CD4-positive, alpha-beta T cell treated with Interleukin-6 at 100 ng/mL for 8 hours (primary cell): ENCODE measurements at regions not wholly inside any gene's neighbourhood (a gene's known extent, or its start where the extent isn't known, plus 50 kb on each side); places are given as distances from the start of the nearest gene placed in this dataset.

Experiments
- DNase-seq: peaks from one replicate; pipeline ENCODE4 v3.0.0-alpha.2; 2020; ENCODE audit warnings: mixed read lengths, low spot score

- DNase-seq: no peak
These were observed 126.9 kb downstream of the SLC38A6 start for GRCh38 chr14:61107869-61108493.

GRCh38 chr14:61106959-61107641 is 126.1 kb downstream of the SLC38A6 start:
- DNase-seq: no peak

- DNase-seq: no peak
These were observed 125.4 kb downstream of the SLC38A6 start for GRCh38 chr14:61106271-61106958.

GRCh38 chr14:61104358-61104757 is 123.3 kb downstream of the SLC38A6 start:
- DNase-seq: no peak

- DNase-seq: no peak
These were observed 122.7 kb downstream of the SLC38A6 start for GRCh38 chr14:61103541-61104339.

GRCh38 chr14:61102549-61103466 is 121.8 kb downstream of the SLC38A6 start:
- no peak for DNase-seq
